Cardiac muscle cell (in vitro differentiated cells and primary cell): ENCODE measurements at regions not wholly inside any gene's neighbourhood (a gene's known extent, or its start where the extent isn't known, plus 50 kb on each side); places are given as distances from the start of the nearest gene placed in this dataset.

ENCODE experiments used
- DNase-seq, 2 donors: peaks; one replicate each; pipeline versions ENCODE4 v3.0.0 to v3.0.0-alpha.2; 2010 to 2017; ENCODE audit warnings: low read depth in 1 of 2, low spot score in 1 of 2
- H3K27ac ChIP-seq: fragments of 200-600 bp; sonication (generic); 2 replicates; pipeline ENCODE4 v1.5.1; 2016
- H3K27me3 ChIP-seq: fragments of 200-600 bp; sonication (generic); 2 replicates; pipeline ENCODE4 v1.6.0; 2016; ENCODE audit warnings: control low read depth
- H3K36me3 ChIP-seq: fragments of 200-600 bp; sonication (generic); 2 replicates; pipeline ENCODE4 v1.5.1; 2016; ENCODE audit warnings: control low read depth
- H3K4me1 ChIP-seq: fragments of 200-600 bp; sonication (generic); 2 replicates; pipeline ENCODE4 v1.8.1; 2017; ENCODE audit warnings: low read depth, mild to moderate bottlenecking, mixed run types
- H3K4me3 ChIP-seq: fragments of 200-600 bp; sonication (generic); 2 replicates; pipeline ENCODE4 v1.5.1; 2016; ENCODE audit warnings: mild to moderate bottlenecking
- H3K9me3 ChIP-seq: fragments of 200-600 bp; sonication (generic); 2 replicates; pipeline ENCODE4 v1.5.1; 2017; ENCODE audit warnings: low read depth, mild to moderate bottlenecking, control low read depth
- TF ChIP-seq, protein P1 (sequence below): IDR thresholded peaks from 2 replicates; pipeline ENCODE4 v1.5.1; 2012; ENCODE audit warnings: low read depth, mild to moderate bottlenecking, low read length

DNA sequence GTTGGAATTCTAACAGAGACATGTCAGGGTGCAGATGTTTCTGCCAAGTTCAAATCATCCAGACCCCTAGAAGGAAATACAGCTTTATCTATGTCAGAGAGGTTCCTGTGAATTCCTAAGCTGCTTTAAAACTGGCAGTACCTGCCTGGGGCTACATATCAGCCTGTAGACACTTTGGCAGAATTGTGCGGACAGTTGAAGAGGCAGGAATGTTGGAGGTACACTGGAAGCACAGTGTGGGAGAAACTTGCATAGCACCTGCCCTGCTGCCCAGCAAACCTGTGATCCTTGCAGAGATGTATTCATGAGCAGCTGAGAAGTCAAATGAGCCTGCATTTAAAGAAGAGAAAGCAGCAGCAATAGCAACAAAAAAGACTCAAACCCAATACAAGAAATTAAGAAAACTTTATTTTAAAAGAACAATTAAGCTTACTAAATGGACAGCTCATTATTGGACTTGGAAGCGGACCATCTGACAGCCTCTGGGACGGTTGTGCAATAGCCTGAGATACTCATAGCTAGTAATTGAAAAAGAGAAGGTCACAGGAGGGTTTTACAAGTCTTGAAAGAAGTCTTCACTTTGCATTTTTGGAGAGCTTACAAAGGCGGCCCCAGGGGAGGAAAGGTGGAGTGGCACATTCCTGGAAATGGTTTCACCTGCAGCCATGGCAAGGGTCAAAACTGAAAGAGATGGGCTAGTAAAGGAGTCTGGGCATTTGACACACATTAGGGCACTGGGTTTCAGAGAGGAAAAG lies 280.9 kb upstream of the FLRT2 start:
- H3K4me3 ChIP-seq = no peak overlapping the region
- H3K36me3 ChIP-seq = no peaks in the 10 kb centered on the region
- DNase-seq = peak; percentile 10 to 39
- H3K4me1 ChIP-seq = peaks cover 15% of the 10 kb centered on the region
- TF ChIP-seq, protein P1, sequence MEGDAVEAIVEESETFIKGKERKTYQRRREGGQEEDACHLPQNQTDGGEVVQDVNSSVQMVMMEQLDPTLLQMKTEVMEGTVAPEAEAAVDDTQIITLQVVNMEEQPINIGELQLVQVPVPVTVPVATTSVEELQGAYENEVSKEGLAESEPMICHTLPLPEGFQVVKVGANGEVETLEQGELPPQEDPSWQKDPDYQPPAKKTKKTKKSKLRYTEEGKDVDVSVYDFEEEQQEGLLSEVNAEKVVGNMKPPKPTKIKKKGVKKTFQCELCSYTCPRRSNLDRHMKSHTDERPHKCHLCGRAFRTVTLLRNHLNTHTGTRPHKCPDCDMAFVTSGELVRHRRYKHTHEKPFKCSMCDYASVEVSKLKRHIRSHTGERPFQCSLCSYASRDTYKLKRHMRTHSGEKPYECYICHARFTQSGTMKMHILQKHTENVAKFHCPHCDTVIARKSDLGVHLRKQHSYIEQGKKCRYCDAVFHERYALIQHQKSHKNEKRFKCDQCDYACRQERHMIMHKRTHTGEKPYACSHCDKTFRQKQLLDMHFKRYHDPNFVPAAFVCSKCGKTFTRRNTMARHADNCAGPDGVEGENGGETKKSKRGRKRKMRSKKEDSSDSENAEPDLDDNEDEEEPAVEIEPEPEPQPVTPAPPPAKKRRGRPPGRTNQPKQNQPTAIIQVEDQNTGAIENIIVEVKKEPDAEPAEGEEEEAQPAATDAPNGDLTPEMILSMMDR = no peak
- H3K27ac ChIP-seq = no peak overlapping the region
- H3K9me3 ChIP-seq = no peaks in the 10 kb centered on the region
- no peaks in the 10 kb centered on the region for H3K27me3 ChIP-seq

GRCh38 chr14:85250414-85251189 lies 279.3 kb upstream of the FLRT2 start:
- H3K27ac ChIP-seq = peak overlapping the region; percentile 16
- no peaks in the 10 kb centered on the region for H3K27me3 ChIP-seq
- H3K36me3 ChIP-seq = no peaks in the 10 kb centered on the region
- TF ChIP-seq, protein P1 = no peak
- peak; percentile 15 to 35 for DNase-seq
- no peak overlapping the region for H3K4me3 ChIP-seq
- no peaks in the 10 kb centered on the region for H3K9me3 ChIP-seq
- H3K4me1 ChIP-seq = peaks cover 15% of the 10 kb centered on the region

DNA sequence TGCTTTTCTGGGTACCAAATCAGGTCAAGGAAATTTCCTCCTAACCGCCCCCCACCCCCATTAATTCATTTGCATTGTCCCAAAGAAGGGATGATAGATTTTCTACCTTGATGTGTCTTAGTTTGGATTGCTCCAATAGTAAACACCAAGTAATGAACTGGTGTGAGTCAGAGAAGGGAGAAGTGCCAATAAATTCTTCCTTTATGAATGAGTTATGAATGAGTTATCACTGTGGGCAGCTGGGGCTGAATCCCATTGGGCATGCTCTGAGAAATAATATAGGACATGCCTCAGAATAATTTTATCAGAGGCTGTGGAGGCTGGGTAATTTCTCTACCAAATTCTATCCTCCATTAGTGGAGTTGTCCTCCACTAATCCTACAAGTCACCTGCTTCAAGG lies 277.9 kb upstream of the FLRT2 start:
- H3K36me3 ChIP-seq = no peaks in the 10 kb centered on the region
- DNase-seq = peak in 1 of 2 donors; percentile 74
- H3K4me3 ChIP-seq = no peak overlapping the region
- peaks cover 15% of the 10 kb centered on the region for H3K4me1 ChIP-seq
- H3K27ac ChIP-seq = no peak overlapping the region
- H3K9me3 ChIP-seq = no peaks in the 10 kb centered on the region
- TF ChIP-seq, protein P1 = no peak
- H3K27me3 ChIP-seq = no peaks in the 10 kb centered on the region

DNA sequence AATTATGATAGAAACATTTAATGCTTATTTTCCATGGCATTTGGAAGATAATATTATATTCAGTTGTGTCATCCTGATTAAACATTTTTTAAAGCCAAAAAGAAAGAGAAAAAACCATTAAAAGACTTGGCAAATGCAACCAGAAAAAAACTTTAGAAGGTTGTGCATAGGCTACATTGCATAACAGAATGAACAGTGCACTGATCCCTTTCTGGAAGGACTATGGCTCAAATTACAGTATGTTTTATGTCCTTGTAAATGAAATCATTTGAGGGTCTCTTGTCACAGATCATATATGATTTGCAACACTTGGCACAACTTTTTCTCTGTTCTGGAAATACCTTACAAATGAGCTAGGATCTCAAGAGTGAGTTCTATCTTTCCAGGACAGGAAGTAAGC lies 275.2 kb upstream of the FLRT2 start:
- no peaks in the 10 kb centered on the region for H3K27me3 ChIP-seq
- H3K9me3 ChIP-seq = no peaks in the 10 kb centered on the region
- H3K27ac ChIP-seq = no peak overlapping the region
- TF ChIP-seq, protein P1 = no peak
- H3K36me3 ChIP-seq = no peaks in the 10 kb centered on the region
- DNase-seq = no peak
- no peak overlapping the region for H3K4me3 ChIP-seq
- peaks cover 10% of the 10 kb centered on the region for H3K4me1 ChIP-seq

- no peaks in the 10 kb centered on the region for H3K27me3 ChIP-seq
- H3K9me3 ChIP-seq = no peaks in the 10 kb centered on the region
- H3K36me3 ChIP-seq = no peaks in the 10 kb centered on the region
- no peak overlapping the region for H3K4me3 ChIP-seq
- DNase-seq = no peak
- H3K4me1 ChIP-seq = no peaks in the 10 kb centered on the region
- no peak overlapping the region for H3K27ac ChIP-seq
- TF ChIP-seq, protein P1 = no peak
Measured at GRCh38 chr14:85257287-85257686, 272.7 kb upstream of the FLRT2 start.
